Mesodermal cell (in vitro differentiated cells): ENCODE measurements at regions not wholly inside any gene's neighbourhood (a gene's known extent, or its start where the extent isn't known, plus 50 kb on each side); places are given as distances from the start of the nearest gene placed in this dataset.

ENCODE experiments used
- H3K27ac ChIP-seq: 2 replicates; pipeline ENCODE4 v1.7.0; 2013; ENCODE audit warnings: mild to moderate bottlenecking, low read depth, low read length, moderate library complexity; ENCODE audit not compliant: severe bottlenecking
- H3K36me3 ChIP-seq: 2 replicates; pipeline ENCODE4 v1.7.1; 2013; ENCODE audit warnings: mild to moderate bottlenecking, low read length, moderate library complexity; ENCODE audit not compliant: control insufficient read depth, insufficient read depth
- H3K4me1 ChIP-seq: one replicate; pipeline ENCODE4 v1.7.1; 2013; ENCODE audit warnings: mild to moderate bottlenecking, low read length; ENCODE audit not compliant: insufficient read depth, control insufficient read depth, poor library complexity, severe bottlenecking
- H3K4me3 ChIP-seq: 2 replicates; pipeline ENCODE4 v1.7.0; 2013; ENCODE audit warnings: low read length, control low read depth, mild to moderate bottlenecking; ENCODE audit not compliant: insufficient read depth, poor library complexity, severe bottlenecking; ENCODE audit errors: extremely low read depth
- H3K9me3 ChIP-seq: 2 replicates; pipeline ENCODE4 v1.7.1; 2013; ENCODE audit warnings: mild to moderate bottlenecking, low read length, moderate library complexity; ENCODE audit not compliant: control insufficient read depth
- WGBS, 2 experiments: methylation state at CpG; one replicate each; pipeline ENCODE4 v1.1.5; 2013; ENCODE audit warnings: missing lambda C conversion rate in 2 of 2; ENCODE audit not compliant: insufficient coverage in 2 of 2; 5-methylcytosine and 5-hydroxymethylcytosine counted together

GRCh38 chr4:147334478-147334877 is 146.4 kb upstream of the EDNRA start:
- no peaks in the 10 kb centered on the region for H3K36me3 ChIP-seq
- no peak overlapping the region for H3K4me3 ChIP-seq
- WGBS, 2 experiments: no CpG with 5 or more reads among the region's 1 CpG
- H3K4me1 ChIP-seq: no peaks in the 10 kb centered on the region
- no peaks in the 10 kb centered on the region for H3K9me3 ChIP-seq
- H3K27ac ChIP-seq: no peak overlapping the region

DNA sequence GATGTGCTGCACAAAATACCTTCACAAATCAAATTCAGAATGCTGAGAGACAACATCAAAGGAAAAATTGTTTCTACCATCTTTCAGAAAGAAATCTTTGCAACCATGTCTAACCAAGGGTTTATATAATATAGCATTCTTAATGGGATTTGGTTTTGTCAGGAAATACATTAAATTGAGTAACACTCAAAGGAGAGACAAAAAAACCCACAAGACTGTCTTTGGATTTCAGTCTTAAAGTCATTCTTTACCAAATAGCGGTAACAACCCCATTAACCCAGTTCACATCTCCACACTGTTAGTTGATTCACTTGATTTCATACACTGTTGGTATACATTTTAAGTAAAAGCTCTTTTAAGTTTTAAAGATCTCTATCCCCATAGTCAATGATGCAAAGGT is 145.7 kb upstream of the EDNRA start:
- Histone ChIP-seq H3K4me3 (no peak overlapping the region), H3K27ac (no peak overlapping the region), H3K36me3 (no peaks in the 10 kb centered on the region), H3K4me1 (no peaks in the 10 kb centered on the region), H3K9me3 (no peaks in the 10 kb centered on the region)
- WGBS, 2 experiments: no CpG with 5 or more reads among the region's 1 CpG

GRCh38 chr4:147336252-147336651 is 144.6 kb upstream of the EDNRA start:
- no peaks in the 10 kb centered on the region for H3K4me1 ChIP-seq
- no peaks in the 10 kb centered on the region for H3K36me3 ChIP-seq
- H3K9me3 ChIP-seq: no peaks in the 10 kb centered on the region
- WGBS, 2 experiments: 77 to 95% methylated on average over 1 to 2 of the region's 2 CpGs
- no peak overlapping the region for H3K27ac ChIP-seq
- no peak overlapping the region for H3K4me3 ChIP-seq

- Histone ChIP-seq H3K9me3 (no peaks in the 10 kb centered on the region), H3K4me1 (no peaks in the 10 kb centered on the region), H3K27ac (no peak overlapping the region), H3K36me3 (no peaks in the 10 kb centered on the region), H3K4me3 (no peak overlapping the region)
- WGBS, 2 experiments: 79 to 100% methylated on average over 2 of the region's 4 CpGs
Observed at GRCh38 chr4:147339100-147339499, 141.8 kb upstream of the EDNRA start.

DNA sequence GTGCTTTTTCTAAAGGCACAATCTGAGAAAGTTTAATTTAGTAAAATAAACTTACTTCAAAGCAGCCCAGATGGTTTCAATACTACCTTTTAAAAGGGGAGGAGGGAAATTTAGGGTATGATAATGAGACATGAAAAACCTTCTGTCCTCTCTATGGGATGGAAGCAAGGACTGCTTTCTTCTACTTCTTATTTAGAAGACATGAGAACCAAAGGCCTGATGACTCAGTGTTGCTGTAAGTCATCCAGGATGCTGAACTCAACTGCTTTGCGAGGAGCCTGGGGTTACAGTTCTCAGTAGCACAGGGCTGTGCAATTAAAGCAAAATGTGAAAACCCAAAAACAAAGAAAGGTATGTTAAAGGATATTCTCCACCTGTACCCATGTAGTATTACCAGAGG is 140.8 kb upstream of the EDNRA start:
- no peak overlapping the region for H3K4me3 ChIP-seq
- 100% methylated on average over 1 of the region's 1 CpG; no CpG with 5 or more reads in 1 of the 2 experiments for WGBS, 2 experiments
- H3K4me1 ChIP-seq: no peaks in the 10 kb centered on the region
- no peaks in the 10 kb centered on the region for H3K36me3 ChIP-seq
- peak overlapping the region; percentile 65 for H3K27ac ChIP-seq
- no peaks in the 10 kb centered on the region for H3K9me3 ChIP-seq

GRCh38 chr4:147340591-147341120 is 140.2 kb upstream of the EDNRA start:
- H3K36me3 ChIP-seq: no peaks in the 10 kb centered on the region
- H3K27ac ChIP-seq: peak overlapping the region; percentile 68
- WGBS, 2 experiments: 68 to 70% methylated on average over 2 to 3 of the region's 3 CpGs
- no peak overlapping the region for H3K4me3 ChIP-seq
- H3K9me3 ChIP-seq: no peaks in the 10 kb centered on the region
- no peaks in the 10 kb centered on the region for H3K4me1 ChIP-seq

GRCh38 chr4:147343692-147344091 is 137.2 kb upstream of the EDNRA start:
- Histone ChIP-seq H3K27ac (no peak overlapping the region), H3K36me3 (no peaks in the 10 kb centered on the region), H3K4me3 (no peak overlapping the region), H3K9me3 (no peaks in the 10 kb centered on the region), H3K4me1 (no peaks in the 10 kb centered on the region)
- no CpG with 5 or more reads among the region's 1 CpG for WGBS, 2 experiments

- Histone ChIP-seq H3K27ac (no peak overlapping the region), H3K36me3 (no peaks in the 10 kb centered on the region), H3K4me1 (no peaks in the 10 kb centered on the region), H3K9me3 (no peaks in the 10 kb centered on the region), H3K4me3 (no peak overlapping the region)
- WGBS, 2 experiments: 67 to 83% methylated on average over 1 of the region's 1 CpG
Observed at GRCh38 chr4:147345662-147346061, 135.2 kb upstream of the EDNRA start.

- WGBS, 2 experiments: 80 to 97% methylated on average over 4 of the region's 8 CpGs
- no peaks in the 10 kb centered on the region for H3K4me1 ChIP-seq
- no peaks in the 10 kb centered on the region for H3K36me3 ChIP-seq
- H3K27ac ChIP-seq: no peak overlapping the region
- no peaks in the 10 kb centered on the region for H3K9me3 ChIP-seq
- H3K4me3 ChIP-seq: no peak overlapping the region
Observed at GRCh38 chr4:147347217-147347616, 133.7 kb upstream of the EDNRA start.

DNA sequence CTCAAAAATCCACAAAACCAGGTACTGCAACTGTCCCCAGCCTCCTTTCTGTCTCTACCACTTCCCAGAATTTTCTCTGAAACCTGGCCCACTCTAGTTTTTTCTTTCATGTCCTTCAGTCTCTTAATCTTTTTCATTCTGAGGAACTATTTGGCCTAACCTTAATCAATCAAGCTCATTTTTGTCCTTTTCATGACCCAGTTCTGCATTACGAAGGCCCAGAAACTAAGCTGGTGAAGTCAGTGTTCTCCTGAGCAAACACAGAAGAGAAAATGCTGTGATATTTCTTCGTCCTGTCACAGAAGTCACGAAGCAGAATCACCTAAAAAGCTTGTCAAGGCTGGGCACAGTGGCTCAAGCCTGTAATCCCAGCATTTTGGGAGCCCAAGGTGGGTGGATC is 131.7 kb upstream of the EDNRA start:
- Histone ChIP-seq H3K9me3 (no peaks in the 10 kb centered on the region), H3K27ac (no peak overlapping the region), H3K4me1 (no peaks in the 10 kb centered on the region), H3K36me3 (no peaks in the 10 kb centered on the region), H3K4me3 (no peak overlapping the region)
- 60 to 79% methylated on average over 3 of the region's 3 CpGs for WGBS, 2 experiments

DNA sequence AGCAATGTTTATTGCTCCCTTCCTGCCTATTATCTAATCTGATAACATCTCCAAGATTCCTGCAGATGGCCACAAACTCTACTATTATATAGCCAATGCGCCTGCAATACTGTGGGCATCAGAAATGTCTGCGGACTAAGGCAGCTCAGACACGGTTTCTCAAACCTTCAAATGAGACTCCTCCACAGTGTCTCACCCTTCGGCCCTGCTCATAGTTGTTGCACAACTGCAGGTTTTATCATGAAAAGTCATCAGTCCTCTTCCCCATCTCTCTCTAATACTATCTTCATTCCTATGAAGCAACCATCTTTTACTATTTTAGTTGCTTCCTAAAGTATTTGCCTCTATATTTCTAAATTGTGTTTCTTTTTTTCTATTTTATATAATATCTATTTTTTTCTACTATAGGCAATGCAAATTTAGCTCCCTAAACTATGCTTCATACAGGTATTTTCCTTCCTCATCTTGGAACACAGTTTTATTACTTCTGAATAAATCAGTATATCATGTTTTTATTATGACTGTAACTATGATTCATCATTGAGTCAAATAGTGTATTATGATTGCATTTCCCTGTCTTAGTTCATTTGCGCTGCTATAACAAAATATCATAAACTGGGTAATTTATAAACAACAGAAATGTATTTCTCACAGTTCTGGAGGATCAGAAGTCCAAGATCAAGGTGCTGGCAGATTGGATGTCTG is 129.7 kb upstream of the EDNRA start:
- H3K9me3 ChIP-seq: no peaks in the 10 kb centered on the region
- H3K27ac ChIP-seq: no peak overlapping the region
- peaks cover 6% of the 10 kb centered on the region for H3K4me1 ChIP-seq
- no peak overlapping the region for H3K4me3 ChIP-seq
- no peaks in the 10 kb centered on the region for H3K36me3 ChIP-seq
- WGBS, 2 experiments: 89 to 100% methylated on average over 2 to 4 of the region's 5 CpGs
